ENCODE measurements at regions not wholly inside any gene's neighbourhood (a gene's known extent, or its start where the extent isn't known, plus 50 kb on each side); places are given as distances from the start of the nearest gene placed in this dataset.

DNA sequence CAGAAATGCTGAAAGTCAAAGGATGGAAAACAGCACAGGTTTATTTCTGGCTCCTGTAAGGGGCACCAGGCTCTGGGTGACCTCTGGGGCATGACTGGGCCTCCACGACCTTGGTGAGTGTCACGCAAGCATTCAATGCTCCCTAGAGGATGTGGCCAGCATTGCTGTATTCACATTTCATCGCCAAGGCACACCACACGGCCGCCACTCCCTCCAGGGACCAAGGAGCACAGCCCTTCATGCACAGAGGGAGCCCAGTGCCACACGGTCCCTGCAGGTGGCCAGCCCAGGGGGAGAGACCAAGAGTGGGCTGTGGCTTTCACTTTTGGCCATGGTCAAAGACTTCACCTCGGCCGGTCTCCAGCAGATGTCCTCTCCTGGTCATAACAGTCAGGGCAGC is 137.4 kb upstream of the TNRC6C start:
- H3K4me2 ChIP-seq, result no peak overlapping the region
- TF ChIP-seq, protein P1, sequence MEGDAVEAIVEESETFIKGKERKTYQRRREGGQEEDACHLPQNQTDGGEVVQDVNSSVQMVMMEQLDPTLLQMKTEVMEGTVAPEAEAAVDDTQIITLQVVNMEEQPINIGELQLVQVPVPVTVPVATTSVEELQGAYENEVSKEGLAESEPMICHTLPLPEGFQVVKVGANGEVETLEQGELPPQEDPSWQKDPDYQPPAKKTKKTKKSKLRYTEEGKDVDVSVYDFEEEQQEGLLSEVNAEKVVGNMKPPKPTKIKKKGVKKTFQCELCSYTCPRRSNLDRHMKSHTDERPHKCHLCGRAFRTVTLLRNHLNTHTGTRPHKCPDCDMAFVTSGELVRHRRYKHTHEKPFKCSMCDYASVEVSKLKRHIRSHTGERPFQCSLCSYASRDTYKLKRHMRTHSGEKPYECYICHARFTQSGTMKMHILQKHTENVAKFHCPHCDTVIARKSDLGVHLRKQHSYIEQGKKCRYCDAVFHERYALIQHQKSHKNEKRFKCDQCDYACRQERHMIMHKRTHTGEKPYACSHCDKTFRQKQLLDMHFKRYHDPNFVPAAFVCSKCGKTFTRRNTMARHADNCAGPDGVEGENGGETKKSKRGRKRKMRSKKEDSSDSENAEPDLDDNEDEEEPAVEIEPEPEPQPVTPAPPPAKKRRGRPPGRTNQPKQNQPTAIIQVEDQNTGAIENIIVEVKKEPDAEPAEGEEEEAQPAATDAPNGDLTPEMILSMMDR (conservative IDR thresholded peaks at IDR 0.05; ENCODE audit: low read depth, low read length), result no peak
- no peaks in the 10 kb centered on the region for H3K4me1 ChIP-seq (ENCODE audit: low read depth, poor library complexity, severe bottlenecking)
- H3K79me2 ChIP-seq (ENCODE audit: insufficient read depth, low read depth), result no peaks in the 10 kb centered on the region
- no peaks in the 10 kb centered on the region for H3K27me3 ChIP-seq (ENCODE audit: insufficient read depth, low read depth)
- no peaks in the 10 kb centered on the region for H3K36me3 ChIP-seq (ENCODE audit: insufficient read depth)
- H3K4me3 ChIP-seq (IDR thresholded peaks at IDR 0.05; ENCODE audit: insufficient read depth, low read depth, low read length), result no peak overlapping the region
- no peak overlapping the region for H3K9ac ChIP-seq
- H3K27ac ChIP-seq, result no peak overlapping the region
- no peaks in the 10 kb centered on the region for H4K20me1 ChIP-seq (ENCODE audit: insufficient read depth)
- H2AFZ ChIP-seq (ENCODE audit: low read depth), result no peak overlapping the region

- Histone ChIP-seq H3K4me1 (ENCODE audit: low read depth, poor library complexity, severe bottlenecking) (no peaks in the 10 kb centered on the region), H3K27ac (no peak overlapping the region), H4K20me1 (ENCODE audit: insufficient read depth) (no peaks in the 10 kb centered on the region), H3K4me2 (no peak overlapping the region), H3K36me3 (ENCODE audit: insufficient read depth) (no peaks in the 10 kb centered on the region), H3K79me2 (ENCODE audit: insufficient read depth, low read depth) (no peaks in the 10 kb centered on the region), H3K27me3 (ENCODE audit: insufficient read depth, low read depth) (no peaks in the 10 kb centered on the region), H3K4me3 (IDR thresholded peaks at IDR 0.05; ENCODE audit: insufficient read depth, low read depth, low read length) (no peak overlapping the region), H3K9ac (no peak overlapping the region), H2AFZ (ENCODE audit: low read depth) (no peak overlapping the region)
- TF ChIP-seq, protein P1 (conservative IDR thresholded peaks at IDR 0.05; ENCODE audit: low read depth, low read length), result no peak
These were observed 136.0 kb upstream of the TNRC6C start for GRCh38 chr17:77822302-77823030.

GRCh38 chr17:77824102-77824779 is 134.3 kb upstream of the TNRC6C start:
- Histone ChIP-seq H3K4me3 (IDR thresholded peaks at IDR 0.05; ENCODE audit: insufficient read depth, low read depth, low read length) (no peak overlapping the region), H3K27ac (no peak overlapping the region), H3K9ac (no peak overlapping the region), H3K4me1 (ENCODE audit: low read depth, poor library complexity, severe bottlenecking) (no peaks in the 10 kb centered on the region), H4K20me1 (ENCODE audit: insufficient read depth) (no peaks in the 10 kb centered on the region), H3K79me2 (ENCODE audit: insufficient read depth, low read depth) (no peaks in the 10 kb centered on the region), H3K27me3 (ENCODE audit: insufficient read depth, low read depth) (no peaks in the 10 kb centered on the region), H3K4me2 (no peak overlapping the region), H3K36me3 (ENCODE audit: insufficient read depth) (no peaks in the 10 kb centered on the region), H2AFZ (ENCODE audit: low read depth) (no peak overlapping the region)
- TF ChIP-seq, protein P1 (conservative IDR thresholded peaks at IDR 0.05; ENCODE audit: low read depth, low read length), result no peak

- H3K4me3 ChIP-seq (IDR thresholded peaks at IDR 0.05; ENCODE audit: insufficient read depth, low read depth, low read length), result no peak overlapping the region
- no peaks in the 10 kb centered on the region for H4K20me1 ChIP-seq (ENCODE audit: insufficient read depth)
- H2AFZ ChIP-seq (ENCODE audit: low read depth), result no peak overlapping the region
- H3K79me2 ChIP-seq (ENCODE audit: insufficient read depth, low read depth), result no peaks in the 10 kb centered on the region
- no peak overlapping the region for H3K9ac ChIP-seq
- no peak overlapping the region for H3K27ac ChIP-seq
- no peak overlapping the region for H3K4me2 ChIP-seq
- TF ChIP-seq, protein P1 (conservative IDR thresholded peaks at IDR 0.05; ENCODE audit: low read depth, low read length), result no peak
- H3K4me1 ChIP-seq (ENCODE audit: low read depth, poor library complexity, severe bottlenecking), result no peaks in the 10 kb centered on the region
- H3K27me3 ChIP-seq (ENCODE audit: insufficient read depth, low read depth), result no peaks in the 10 kb centered on the region
- H3K36me3 ChIP-seq (ENCODE audit: insufficient read depth), result no peaks in the 10 kb centered on the region
These were observed 133.7 kb upstream of the TNRC6C start for GRCh38 chr17:77824780-77825280.
